ENCODE measurements at regions not wholly inside any gene's neighbourhood (a gene's known extent, or its start where the extent isn't known, plus 50 kb on each side); places are given as distances from the start of the nearest gene placed in this dataset.

- TF ChIP-seq YY1 (IDR thresholded peaks at IDR 0.05; ENCODE audit: extremely low read depth, insufficient replicate concordance, low read depth, low read length): no peak
- no peak for TF ChIP-seq ATF3 (IDR thresholded peaks at IDR 0.05)
- no peak for TF ChIP-seq SP1 (IDR thresholded peaks at IDR 0.05; ENCODE audit: low read depth)
- TF ChIP-seq CTCF (IDR thresholded peaks at IDR 0.05 in 2 of 3, conservative IDR thresholded peaks at IDR 0.05 in 1 of 3; ENCODE audit: borderline replicate concordance in 1 of 3, insufficient read depth in 1 of 3, low read depth in 2 of 3, low read length in 2 of 3): no peak
- no peak for TF ChIP-seq POLR2A (IDR thresholded peaks at IDR 0.05; ENCODE audit: borderline replicate concordance, extremely low read depth, insufficient read depth, insufficient read length)
Measured at GRCh38 chr3:184488577-184488976, 73.0 kb upstream of the EPHB3 start.
